H1 (cell line): ENCODE measurements at regions not wholly inside any gene's neighbourhood (a gene's known extent, or its start where the extent isn't known, plus 50 kb on each side); places are given as distances from the start of the nearest gene placed in this dataset.

ENCODE experiments used
- CTCF ChIA-PET: fragments of 300-600 bp; sonication (Branson Sonifier 250); formaldehyde crosslinking; loops from one replicate; lab custom pipeline; 2021; ENCODE audit not compliant: partially characterized antibody; lab: Charles Lee
- POLR2A ChIA-PET: fragments of 300-600 bp; sonication (Branson Sonifier 250); formaldehyde crosslinking; loops from one replicate; lab custom pipeline; 2021; ENCODE audit warnings: inconsistent platforms; ENCODE audit not compliant: partially characterized antibody; lab: Charles Lee
- DNase-seq, 2 experiments: peaks; one replicate each; pipeline versions ENCODE4 v3.0.0 to v3.0.0-alpha.2; 2010 to 2022; ENCODE audit warnings: low spot score in 2 of 2, low read depth in 1 of 2, mixed read lengths in 1 of 2
- FAIRE-seq: peaks from 2 replicates; lab custom pipeline; 2011; peaks lifted over from hg19 to GRCh38; lab: Jason Lieb, UNC
- H2AFZ ChIP-seq: 2 replicates; pipeline ENCODE4 v1.8.1; 2012; ENCODE audit warnings: low read length, inconsistent platforms
- H2AK5ac ChIP-seq: 2 replicates; pipeline ENCODE4 v1.6.1; 2013; ENCODE audit warnings: low read depth, low read length
- H2BK120ac ChIP-seq: replicated peaks from 2 replicates; pipeline ENCODE3; 2013; ENCODE audit warnings: low read depth, low read length, inconsistent platforms
- H2BK12ac ChIP-seq: 2 replicates; pipeline ENCODE4 v1.6.1; 2013; ENCODE audit warnings: low read depth, low read length
- H2BK15ac ChIP-seq: 2 replicates; pipeline ENCODE4 v1.6.1; 2013; ENCODE audit warnings: low read length
- H2BK20ac ChIP-seq: 2 replicates; pipeline ENCODE4 v1.6.1; 2013; ENCODE audit warnings: low read length
- H2BK5ac ChIP-seq: 2 replicates; pipeline ENCODE4 v1.6.1; 2013; ENCODE audit warnings: low read depth, low read length
- H3K14ac ChIP-seq: 2 replicates; pipeline ENCODE4 v1.6.1; 2013; ENCODE audit warnings: inconsistent platforms; ENCODE audit not compliant: insufficient read length
- H3K18ac ChIP-seq: 2 replicates; pipeline ENCODE4 v1.6.1; 2013; ENCODE audit warnings: low read length; ENCODE audit errors: extremely low read depth
- H3K23ac ChIP-seq: 2 replicates; pipeline ENCODE4 v1.6.1; 2013; ENCODE audit warnings: inconsistent platforms; ENCODE audit not compliant: insufficient read length
- H3K23me2 ChIP-seq: 2 replicates; pipeline ENCODE4 v1.6.1; 2013; ENCODE audit warnings: low read depth, low read length
- H3K27ac ChIP-seq: 2 replicates; pipeline ENCODE4 v1.6.1; 2011; ENCODE audit warnings: low read depth, low read length, inconsistent platforms
- H3K27me3 ChIP-seq, 4 experiments: replicated peaks in 1 of 4; 1 replicate in 1 of 4; 2 replicates in 3 of 4; pipeline versions ENCODE4 v1.6.1 to v1.8.1; 2011 to 2013; ENCODE audit warnings: low read length in 3 of 4, mild to moderate bottlenecking in 3 of 4, inconsistent platforms in 2 of 4, mixed read lengths in 2 of 4, moderate library complexity in 1 of 4; ENCODE audit not compliant: control insufficient read depth in 3 of 4, insufficient read depth in 3 of 4; ENCODE audit errors: extremely low read depth in 1 of 4
- H3K36me3 ChIP-seq, 4 experiments: 2 replicates each; pipeline versions ENCODE4 v1.6.1 to v1.8.1; 2011 to 2013; ENCODE audit warnings: mild to moderate bottlenecking in 4 of 4, low read length in 3 of 4, moderate library complexity in 2 of 4, control low read depth in 1 of 4, inconsistent platforms in 1 of 4; ENCODE audit not compliant: insufficient read depth in 4 of 4, control insufficient read depth in 2 of 4
- H3K4ac ChIP-seq: replicated peaks from 2 replicates; pipeline ENCODE3; 2013; ENCODE audit warnings: low read length, low read depth, mixed read lengths, inconsistent platforms; ENCODE audit not compliant: insufficient read length
- H3K4me1 ChIP-seq, 4 experiments: replicated peaks in 1 of 4; 1 replicate in 1 of 4; 2 replicates in 3 of 4; pipeline versions ENCODE4 v1.6.1 to v1.8.1; 2011 to 2013; ENCODE audit warnings: low read length in 3 of 4, inconsistent platforms in 2 of 4, mixed read lengths in 1 of 4; ENCODE audit not compliant: insufficient read depth in 4 of 4, control insufficient read depth in 3 of 4
- H3K4me2 ChIP-seq, 2 experiments: 2 replicates each; pipeline versions ENCODE4 v1.6.1 to v1.8.1; 2011 to 2013; ENCODE audit warnings: low read depth in 2 of 2, low read length in 2 of 2, control low read depth in 1 of 2, inconsistent platforms in 1 of 2, mild to moderate bottlenecking in 1 of 2; ENCODE audit not compliant: insufficient read depth in 1 of 2
- H3K4me3 ChIP-seq, 4 experiments: fragments of 200-600, 300-600 bp in 1 of 4; sonication (generic), shearing (Covaris generic), sonication (Bioruptor Twin) in 1 of 4; 2 replicates each; pipeline versions ENCODE4 v1.5.1 to v1.8.1; 2011 to 2016; ENCODE audit warnings: low read length in 4 of 4, low read depth in 3 of 4, control low read depth in 2 of 4, inconsistent platforms in 2 of 4, mild to moderate bottlenecking in 2 of 4, mixed read lengths in 1 of 4, moderate library complexity in 1 of 4; ENCODE audit not compliant: insufficient read depth in 2 of 4; ENCODE audit errors: extremely low read depth in 1 of 4
- H3K56ac ChIP-seq: replicated peaks from 2 replicates; pipeline ENCODE3; 2013; ENCODE audit warnings: low read depth, mild to moderate bottlenecking, mixed read lengths, low read length, inconsistent platforms; ENCODE audit not compliant: insufficient read length
- H3K79me1 ChIP-seq: 2 replicates; pipeline ENCODE4 v1.6.1; 2013; ENCODE audit warnings: low read depth, low read length, control low read depth
- H3K79me2 ChIP-seq, 2 experiments: 2 replicates each; pipeline versions ENCODE4 v1.6.1 to v1.8.1; 2012 to 2013; ENCODE audit warnings: low read length in 2 of 2, mild to moderate bottlenecking in 2 of 2, inconsistent platforms in 1 of 2; ENCODE audit not compliant: insufficient read depth in 2 of 2, control insufficient read depth in 1 of 2
- H3K9ac ChIP-seq, 4 experiments: replicated peaks in 1 of 4; 1 replicate in 1 of 4; 2 replicates in 3 of 4; pipeline versions ENCODE4 v1.6.1 to v1.8.1; 2011 to 2013; ENCODE audit warnings: low read depth in 3 of 4, low read length in 3 of 4, control low read depth in 2 of 4, mild to moderate bottlenecking in 2 of 4, moderate library complexity in 2 of 4, inconsistent platforms in 1 of 4; ENCODE audit errors: extremely low read depth in 1 of 4
- H3K9me3 ChIP-seq, 2 experiments: 2 replicates each; pipeline versions ENCODE4 v1.6.1 to v1.8.1; 2012 to 2013; ENCODE audit warnings: mild to moderate bottlenecking in 2 of 2, moderate library complexity in 2 of 2, control low read depth in 1 of 2, inconsistent platforms in 1 of 2, low read depth in 1 of 2, low read length in 1 of 2, mixed read lengths in 1 of 2; ENCODE audit not compliant: insufficient read depth in 2 of 2
- H4K20me1 ChIP-seq, 2 experiments: replicated peaks in 1 of 2; 2 replicates each; pipeline versions ENCODE3 to v1.8.1; 2011 to 2013; ENCODE audit warnings: inconsistent platforms in 2 of 2, low read length in 2 of 2, mild to moderate bottlenecking in 1 of 2; ENCODE audit not compliant: insufficient read depth in 2 of 2, control insufficient read depth in 1 of 2
- H4K5ac ChIP-seq: 2 replicates; pipeline ENCODE4 v1.6.1; 2013; ENCODE audit warnings: low read length, low read depth, mixed read lengths, inconsistent platforms; ENCODE audit not compliant: insufficient read length
- H4K8ac ChIP-seq: 2 replicates; pipeline ENCODE4 v1.8.0; 2013; ENCODE audit warnings: mild to moderate bottlenecking, moderate library complexity, low read length, inconsistent platforms; ENCODE audit not compliant: insufficient read depth; ENCODE audit errors: extremely low read depth
- H4K91ac ChIP-seq: replicated peaks from 2 replicates; pipeline ENCODE3; 2013; ENCODE audit warnings: low read length, mixed read lengths, inconsistent platforms; ENCODE audit not compliant: insufficient read length
- ASH2L ChIP-seq: fragments of 200-600, 300-600 bp; sonication (generic); IDR thresholded peaks from one replicate; pipeline ENCODE4 v1.7.1; 2017; ENCODE audit warnings: low read length
- CBX5 ChIP-seq: fragments of 300-800, 300-1000 bp; sonication (generic); IDR thresholded peaks from 2 replicates; pipeline ENCODE4 v1.7.1; 2016; ENCODE audit warnings: antibody characterized with exemption, low read length, low read depth
- EZH2 ChIP-seq: fragments of 200-600 bp; sonication (generic); IDR thresholded peaks from 2 replicates; pipeline ENCODE4 v1.7.1; 2012; ENCODE audit warnings: low read depth, mild to moderate bottlenecking, moderate library complexity, low read length, inconsistent platforms; ENCODE audit not compliant: severe bottlenecking
- JUN ChIP-seq: IDR thresholded peaks from 2 replicates; pipeline ENCODE4 v1.6.1; 2011; ENCODE audit warnings: low read depth, mild to moderate bottlenecking, improper control_type of control experiment, low read length
- KDM1A ChIP-seq: fragments of 200-600, 300-600 bp; sonication (generic); IDR thresholded peaks from 2 replicates; pipeline ENCODE4 v1.7.1; 2016; ENCODE audit warnings: mild to moderate bottlenecking, low read length, borderline replicate concordance
- NANOG ChIP-seq: IDR thresholded peaks from 2 replicates; pipeline ENCODE4 v1.6.1; 2011; ENCODE audit warnings: low read length, low read depth, mild to moderate bottlenecking, inconsistent platforms; ENCODE audit not compliant: insufficient read depth, poor library complexity, severe bottlenecking
- NRF1 ChIP-seq: IDR thresholded peaks from 2 replicates; pipeline ENCODE4 v1.6.1; 2011; ENCODE audit warnings: mild to moderate bottlenecking, low read depth, low read length, improper control_type of control experiment
- RAD21 ChIP-seq, 2 experiments: IDR thresholded peaks in 1 of 2; conservative IDR thresholded peaks in 1 of 2; 2 replicates each; pipeline ENCODE4 v1.6.1; 2011; ENCODE audit warnings: low read depth in 2 of 2, low read length in 2 of 2, improper control_type of control experiment in 1 of 2, inconsistent platforms in 1 of 2, mild to moderate bottlenecking in 1 of 2, moderate library complexity in 1 of 2
- RNF2 ChIP-seq: fragments of 200-900, 300-1000 bp; sonication (generic); IDR thresholded peaks from 2 replicates; pipeline ENCODE4 v1.7.1; 2016; ENCODE audit warnings: borderline replicate concordance, low read depth, mild to moderate bottlenecking, antibody characterized with exemption, low read length; ENCODE audit not compliant: poor library complexity, severe bottlenecking; ENCODE audit errors: missing control alignments
- SP1 ChIP-seq: IDR thresholded peaks from 2 replicates; pipeline ENCODE4 v1.6.1; 2011; ENCODE audit warnings: low read depth, low read length
- SP4 ChIP-seq: IDR thresholded peaks from 2 replicates; pipeline ENCODE4 v1.6.1; 2012; ENCODE audit warnings: low read length, inconsistent platforms
- TAF7 ChIP-seq: optimal IDR thresholded peaks from 2 replicates; pipeline ENCODE3; 2011; ENCODE audit warnings: low read depth, mild to moderate bottlenecking, inconsistent platforms, low read length, moderate library complexity, borderline replicate concordance
- ZNF274 ChIP-seq: IDR thresholded peaks from 2 replicates; pipeline ENCODE4 v1.7.0; 2012; ENCODE audit warnings: low read length, borderline replicate concordance; ENCODE audit errors: extremely low read depth
- WGBS, 2 experiments: shearing (Covaris generic) in 1 of 2; methylation state at CpG; one replicate each; pipeline versions ENCODE4 v1.1.6 to v1.1.7; 2013 to 2015; ENCODE audit warnings: low lambda C conversion rate in 2 of 2, mixed read lengths in 2 of 2, inconsistent platforms in 1 of 2, low coverage in 1 of 2, missing lambda C conversion rate in 1 of 2; ENCODE audit not compliant: insufficient replicate concordance in 2 of 2, insufficient coverage in 1 of 2, insufficient read length in 1 of 2; ENCODE audit errors: extremely low coverage in 1 of 2, missing lambda C conversion rate in 1 of 2; 5-methylcytosine and 5-hydroxymethylcytosine counted together
- TF ChIP-seq, protein P1 (sequence below): IDR thresholded peaks from 2 replicates; pipeline ENCODE4 v1.6.1; 2011; ENCODE audit warnings: low read depth, mild to moderate bottlenecking, low read length; ENCODE audit not compliant: insufficient read depth

DNA sequence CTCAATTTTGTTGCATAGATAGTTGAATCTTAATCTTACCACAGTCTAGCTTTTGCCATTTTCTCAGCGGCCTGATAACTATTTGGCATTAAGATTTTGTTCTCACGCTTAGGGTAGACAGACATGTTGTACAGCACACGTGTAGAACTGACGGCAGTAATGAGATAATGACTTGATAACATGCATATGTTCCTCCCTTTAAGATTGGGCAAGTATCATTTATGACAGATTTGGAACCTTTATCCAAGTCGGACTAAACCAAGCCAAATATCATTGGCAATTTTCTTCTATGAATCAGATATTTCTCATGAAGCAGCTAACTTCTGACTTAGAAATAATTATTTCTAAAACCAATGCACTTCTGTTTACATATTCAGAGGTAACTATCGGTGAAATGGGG lies 205.5 kb downstream of the NDFIP2 start:
- no peak overlapping the region for H2BK12ac ChIP-seq
- no peak overlapping the region for H4K8ac ChIP-seq
- H2BK120ac ChIP-seq: no peak overlapping the region
- no peaks in the 10 kb centered on the region for H3K79me1 ChIP-seq
- no peak overlapping the region for H3K27ac ChIP-seq
- no peaks in the 10 kb centered on the region for H3K23me2 ChIP-seq
- H3K27me3 ChIP-seq: no peaks in the 10 kb centered on the region
- no peaks in the 10 kb centered on the region for H3K36me3 ChIP-seq
- H3K9me3 ChIP-seq: no peaks in the 10 kb centered on the region
- no peak overlapping the region for H3K56ac ChIP-seq
- no peak overlapping the region for H3K9ac ChIP-seq
- no peak overlapping the region for H3K4me2 ChIP-seq
- no peak overlapping the region for H4K5ac ChIP-seq
- ChIA-PET CTCF (interaction anchor here (1.2 kb wide), 1 partner anchor 256 kb away, joined by 3 read pairs; no protein-coding TSS in a partner anchor), POLR2A (no interaction called here)
- no peak overlapping the region for H3K4me3 ChIP-seq
- H3K23ac ChIP-seq: no peak overlapping the region
- no peak overlapping the region for H3K14ac ChIP-seq
- H2AK5ac ChIP-seq: no peak overlapping the region
- no peaks in the 10 kb centered on the region for H4K20me1 ChIP-seq
- H3K4me1 ChIP-seq: no peaks in the 10 kb centered on the region
- DNase-seq (no peak), FAIRE-seq (no peak)
- H2BK5ac ChIP-seq: no peak overlapping the region
- no peak overlapping the region for H2BK15ac ChIP-seq
- no peak overlapping the region for H3K18ac ChIP-seq
- 92% methylated on average over 6 of the region's 6 CpGs; no CpG with 5 or more reads in 1 of the 2 experiments for WGBS, 2 experiments
- no peak overlapping the region for H4K91ac ChIP-seq
- no peak overlapping the region for H2AFZ ChIP-seq
- no peak overlapping the region for H2BK20ac ChIP-seq
- H3K79me2 ChIP-seq: no peaks in the 10 kb centered on the region
- no peak overlapping the region for H3K4ac ChIP-seq
- TF ChIP-seq EZH2: no peak
- no peak for TF ChIP-seq JUN
- no peak for TF ChIP-seq NRF1
- TF ChIP-seq SP1: no peak
- no peak for TF ChIP-seq NANOG
- TF ChIP-seq, protein P1, sequence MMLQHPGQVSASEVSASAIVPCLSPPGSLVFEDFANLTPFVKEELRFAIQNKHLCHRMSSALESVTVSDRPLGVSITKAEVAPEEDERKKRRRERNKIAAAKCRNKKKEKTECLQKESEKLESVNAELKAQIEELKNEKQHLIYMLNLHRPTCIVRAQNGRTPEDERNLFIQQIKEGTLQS: no peak
- TF ChIP-seq ASH2L: no peak
- no peak for TF ChIP-seq KDM1A
- TF ChIP-seq ZNF274: no peak
- no peak for TF ChIP-seq TAF7
- TF ChIP-seq RNF2: no peak
- no peak for TF ChIP-seq RAD21 (IDR thresholded peaks at IDR 0.05 in 1 of 2, conservative IDR thresholded peaks at IDR 0.05 in 1 of 2; ENCODE audit: low read depth in 2 of 2, low read length in 2 of 2)
- no peak for TF ChIP-seq SP4
- no peak for TF ChIP-seq CBX5
